Smooth muscle cell (in vitro differentiated cells): ENCODE measurements at regions not wholly inside any gene's neighbourhood (a gene's known extent, or its start where the extent isn't known, plus 50 kb on each side); places are given as distances from the start of the nearest gene placed in this dataset.

Experiments used
- DNase-seq: peaks from one replicate; lab custom pipeline; 2025; ENCODE audit not compliant: unreplicated experiment; lab: John Stamatoyannopoulos, UW
- H2AFZ ChIP-seq: fragments of 200-600 bp; sonication (generic); 2 replicates; pipeline ENCODE4 v1.6.0; 2016; ENCODE audit warnings: antibody characterized with exemption, low read depth, mild to moderate bottlenecking
- H3F3A ChIP-seq: fragments of 200-600 bp; sonication (generic); 2 replicates; pipeline ENCODE4 v1.6.0; 2017; ENCODE audit warnings: antibody characterized with exemption, low read depth
- H3K27ac ChIP-seq: fragments of 200-600 bp; sonication (generic); 2 replicates; pipeline ENCODE4 v1.5.1; 2016; ENCODE audit warnings: low read depth, mild to moderate bottlenecking
- H3K27me3 ChIP-seq: fragments of 200-600 bp; sonication (generic); 2 replicates; pipeline ENCODE4 v1.6.1; 2016; ENCODE audit warnings: low read depth, mild to moderate bottlenecking
- H3K36me3 ChIP-seq: fragments of 200-600 bp; sonication (generic); 2 replicates; pipeline ENCODE4 v1.5.1; 2016; ENCODE audit warnings: low read depth
- H3K4me1 ChIP-seq: fragments of 200-600 bp; sonication (generic); 2 replicates; pipeline ENCODE4 v1.5.1; 2016; ENCODE audit warnings: low read depth
- H3K4me2 ChIP-seq: fragments of 200-600 bp; sonication (generic); 2 replicates; pipeline ENCODE4 v1.6.0; 2016; ENCODE audit warnings: mild to moderate bottlenecking
- H3K4me3 ChIP-seq: fragments of 200-600 bp; sonication (generic); 2 replicates; pipeline ENCODE4 v1.5.1; 2016; ENCODE audit warnings: mild to moderate bottlenecking
- H3K79me2 ChIP-seq: fragments of 200-600 bp; sonication (generic); 2 replicates; pipeline ENCODE4 v1.6.0; 2016; ENCODE audit warnings: low read depth, mild to moderate bottlenecking
- H3K9ac ChIP-seq: fragments of 200-600 bp; sonication (generic); 2 replicates; pipeline ENCODE4 v1.6.0; 2016; ENCODE audit warnings: low read depth
- H3K9me3 ChIP-seq: fragments of 200-600 bp; sonication (generic); replicated peaks from 2 replicates; pipeline ENCODE4 v1.5.1; 2016; ENCODE audit warnings: low read depth
- H4K20me1 ChIP-seq: fragments of 200-600 bp; sonication (generic); 2 replicates; pipeline ENCODE4 v1.6.0; 2016; ENCODE audit warnings: low read depth
- CTCF ChIP-seq: fragments of 200-600 bp; sonication (generic); IDR thresholded peaks from 2 replicates; pipeline ENCODE4 v1.5.1; 2017; ENCODE audit warnings: borderline replicate concordance, mild to moderate bottlenecking, antibody characterized with exemption; ENCODE audit not compliant: insufficient read depth, poor library complexity, severe bottlenecking
- WGBS: methylation state at CpG from one replicate; pipeline ENCODE4 v1.1.7; 2016; ENCODE audit warnings: low lambda C conversion rate; 5-methylcytosine and 5-hydroxymethylcytosine counted together

DNA sequence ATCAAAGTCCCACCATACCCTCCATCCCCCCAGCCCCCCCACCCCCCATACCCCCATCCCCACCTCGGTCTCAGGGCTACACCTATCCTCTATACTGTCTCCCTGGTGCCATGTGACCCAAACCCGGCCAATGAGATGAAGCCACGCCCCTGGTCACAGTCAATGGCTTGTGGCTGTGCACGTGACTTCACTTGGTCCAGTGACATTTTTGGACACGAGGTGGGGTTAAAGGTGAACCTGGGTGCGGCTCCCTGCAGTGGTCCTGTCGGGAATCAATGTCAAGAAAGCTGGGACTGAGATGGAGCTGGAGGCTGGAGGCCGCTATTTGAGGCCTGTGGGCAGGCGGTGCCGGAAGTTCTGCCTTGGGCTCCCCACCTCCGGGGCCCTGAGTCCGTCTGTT is 100.7 kb upstream of the MAP1LC3B2 start:
- Histone ChIP-seq H3K4me3 (no peak overlapping the region), H3K27ac (no peak overlapping the region), H3K4me2 (no peak overlapping the region), H3K9ac (no peak overlapping the region), H3F3A (peaks cover 11% of the 10 kb centered on the region), H2AFZ (no peak overlapping the region), H3K4me1 (peaks cover 15% of the 10 kb centered on the region), H3K9me3 (no peaks in the 10 kb centered on the region), H3K36me3 (no peaks in the 10 kb centered on the region), H3K27me3 (no peaks in the 10 kb centered on the region), H4K20me1 (no peaks in the 10 kb centered on the region), H3K79me2 (no peaks in the 10 kb centered on the region)
- WGBS = 94% methylated on average over 12 of the region's 12 CpGs
- TF ChIP-seq CTCF = no peak
- no peak for DNase-seq

DNA sequence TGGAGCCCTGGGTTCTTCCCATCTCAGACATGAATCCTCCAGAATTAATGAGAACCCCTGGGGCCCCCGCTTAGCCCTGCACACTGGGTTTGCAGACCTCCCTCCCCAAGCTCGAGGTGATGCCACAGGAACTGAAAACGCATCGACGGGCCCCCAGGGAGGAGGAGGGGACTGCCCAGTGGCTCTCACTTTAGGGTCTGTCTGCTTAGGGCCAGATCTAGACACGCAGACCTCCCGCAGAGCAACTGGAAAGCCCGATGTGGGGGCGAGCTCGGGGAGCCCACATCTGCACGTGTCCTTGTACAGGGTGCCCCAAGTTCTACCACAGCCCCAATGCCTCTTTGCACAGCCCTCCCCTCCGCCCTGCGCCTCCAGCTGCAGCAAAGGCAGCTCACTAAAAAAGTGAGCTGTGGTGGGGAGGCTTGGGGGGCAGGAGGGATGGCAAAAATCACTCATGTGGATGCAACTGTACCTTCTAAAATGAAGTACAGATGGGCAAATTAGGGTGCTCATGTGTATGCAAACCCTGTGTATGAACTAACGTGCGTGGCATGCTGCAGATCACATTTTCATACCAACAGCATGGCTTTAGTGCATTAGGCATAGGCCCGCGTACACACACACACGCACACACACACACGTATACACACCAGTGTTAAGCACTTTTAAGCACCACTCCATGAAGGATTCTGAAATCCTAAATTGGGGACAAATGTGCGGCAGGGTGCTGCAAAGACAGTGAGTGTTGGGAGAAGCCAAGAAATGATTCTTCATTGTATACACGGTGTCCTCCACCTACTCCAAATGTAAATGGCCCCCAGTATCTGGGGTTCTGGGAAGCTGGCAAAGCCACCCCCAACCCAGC is 99.9 kb upstream of the MAP1LC3B2 start:
- TF ChIP-seq CTCF = no peak
- Histone ChIP-seq H3K27ac (no peak overlapping the region), H4K20me1 (no peaks in the 10 kb centered on the region), H3F3A (peaks cover 7% of the 10 kb centered on the region), H3K4me2 (no peak overlapping the region), H3K79me2 (no peaks in the 10 kb centered on the region), H3K4me1 (peaks cover 15% of the 10 kb centered on the region), H3K9ac (no peak overlapping the region), H3K27me3 (no peaks in the 10 kb centered on the region), H3K9me3 (no peaks in the 10 kb centered on the region), H3K36me3 (no peaks in the 10 kb centered on the region), H3K4me3 (no peak overlapping the region), H2AFZ (no peak overlapping the region)
- WGBS = 91% methylated on average over 21 of the region's 21 CpGs
- DNase-seq = no peak

DNA sequence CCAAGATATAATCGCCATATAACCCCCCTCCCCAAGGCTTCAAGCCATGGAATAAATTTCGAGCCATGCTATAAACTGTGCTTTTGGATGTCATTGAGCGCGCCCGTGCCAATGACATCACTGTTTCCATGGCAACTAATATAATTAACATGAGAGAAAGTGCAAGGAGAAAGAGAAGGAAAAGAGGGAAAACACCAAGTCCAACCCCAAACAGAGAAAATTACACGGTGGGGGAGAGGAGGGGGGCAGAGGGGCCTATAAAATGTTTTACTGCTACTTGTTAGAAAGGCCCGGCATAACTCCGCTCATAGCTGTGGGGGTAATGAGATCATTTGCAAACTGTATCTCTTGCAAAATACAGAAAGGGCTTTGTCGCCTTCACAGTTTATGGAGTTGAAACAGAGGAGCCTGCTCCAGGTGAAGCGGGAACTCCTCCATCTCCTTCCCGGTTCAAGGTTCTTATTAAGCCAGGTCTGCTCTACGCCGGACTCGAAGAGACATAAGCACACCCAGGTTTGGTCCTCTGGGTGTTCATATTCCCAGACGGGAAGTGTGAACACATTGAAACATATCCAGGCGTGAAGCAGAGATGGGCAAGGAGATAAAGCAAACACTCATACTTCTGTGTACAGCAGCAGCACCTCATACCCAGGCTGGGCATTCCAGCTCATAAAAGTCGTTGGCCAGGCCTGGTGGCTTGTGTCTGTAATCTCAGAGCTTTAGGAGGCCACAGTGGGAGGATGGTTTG is 99.1 kb upstream of the MAP1LC3B2 start:
- Histone ChIP-seq H3K4me1 (peaks cover 14% of the 10 kb centered on the region), H3K27me3 (no peaks in the 10 kb centered on the region), H3K4me2 (peak overlapping the region; percentile 20), H3K27ac (peak overlapping the region; percentile 42), H3K79me2 (no peaks in the 10 kb centered on the region), H3K4me3 (no peak overlapping the region), H3K9me3 (no peaks in the 10 kb centered on the region), H3F3A (peaks cover 6% of the 10 kb centered on the region), H2AFZ (no peak overlapping the region), H3K36me3 (no peaks in the 10 kb centered on the region), H3K9ac (peak overlapping the region; percentile 30), H4K20me1 (no peaks in the 10 kb centered on the region)
- DNase-seq = no peak
- TF ChIP-seq CTCF = no peak
- WGBS = 58% methylated on average over 17 of the region's 17 CpGs
